ENCODE measurements at regions not wholly inside any gene's neighbourhood (a gene's known extent, or its start where the extent isn't known, plus 50 kb on each side); places are given as distances from the start of the nearest gene placed in this dataset.

- intact Hi-C loops (cut with DNase I, micrococcal nuclease) = no loop called here
- H3K36me3 ChIP-seq (ENCODE audit: low read depth) = no peaks in the 10 kb centered on the region
- no peak for ATAC-seq
- no peaks in the 10 kb centered on the region for H3K9me3 ChIP-seq
- no peak for TF ChIP-seq CTCF (IDR thresholded peaks at IDR 0.05)
- H3K4me1 ChIP-seq (ENCODE audit: low read depth) = no peaks in the 10 kb centered on the region
- no peak overlapping the region for H3K4me3 ChIP-seq
- DNase-seq = no peak
These were observed 343.4 kb downstream of the PPP1R2C start for GRCh38 chrX:42434458-42435166.

GRCh38 chrX:42432552-42432951 is 345.4 kb downstream of the PPP1R2C start:
- Histone ChIP-seq H3K9me3 (no peaks in the 10 kb centered on the region), H3K4me1 (ENCODE audit: low read depth) (no peaks in the 10 kb centered on the region), H3K4me3 (no peak overlapping the region), H3K36me3 (ENCODE audit: low read depth) (no peaks in the 10 kb centered on the region)
- ATAC-seq = peak; percentile 68
- intact Hi-C loops (cut with DNase I, micrococcal nuclease) = no loop called here
- no peak for TF ChIP-seq CTCF (IDR thresholded peaks at IDR 0.05)
- DNase-seq = peak in 1 of 3 donors; percentile 1

- no peak overlapping the region for H3K4me3 ChIP-seq
- TF ChIP-seq CTCF (IDR thresholded peaks at IDR 0.05) = no peak
- intact Hi-C loops (cut with DNase I, micrococcal nuclease) = no loop called here
These were observed 355.0 kb downstream of the PPP1R2C start for GRCh38 chrX:42422961-42423360.

GRCh38 chrX:42420426-42420825 is 357.5 kb downstream of the PPP1R2C start:
- ATAC-seq = no peak
- DNase-seq = peak in 1 of 3 donors; percentile 11
- no peak for TF ChIP-seq CTCF (IDR thresholded peaks at IDR 0.05)

More at GRCh38 chrX:42422961-42423360, 355.0 kb downstream of the PPP1R2C start:
- Histone ChIP-seq H3K4me1 (ENCODE audit: low read depth) (no peaks in the 10 kb centered on the region), H3K36me3 (ENCODE audit: low read depth) (no peaks in the 10 kb centered on the region), H3K9me3 (no peaks in the 10 kb centered on the region)
- ATAC-seq (no peak), DNase-seq (no peak)

GRCh38 chrX:42415636-42416035 is 362.3 kb downstream of the PPP1R2C start:
- Histone ChIP-seq H3K36me3 (ENCODE audit: low read depth) (no peaks in the 10 kb centered on the region), H3K4me3 (no peak overlapping the region), H3K4me1 (ENCODE audit: low read depth) (no peaks in the 10 kb centered on the region), H3K9me3 (no peaks in the 10 kb centered on the region)
- DNase-seq = no peak
- ATAC-seq = no peak
- intact Hi-C loops (cut with DNase I, micrococcal nuclease) = no loop called here
- no peak for TF ChIP-seq CTCF (IDR thresholded peaks at IDR 0.05)

More at GRCh38 chrX:42420426-42420825, 357.5 kb downstream of the PPP1R2C start:
- Histone ChIP-seq H3K4me3 (no peak overlapping the region), H3K9me3 (no peaks in the 10 kb centered on the region), H3K4me1 (ENCODE audit: low read depth) (no peaks in the 10 kb centered on the region), H3K36me3 (ENCODE audit: low read depth) (no peaks in the 10 kb centered on the region)
- intact Hi-C loops (cut with DNase I, micrococcal nuclease) = no loop called here

Measured in mucosa of descending colon (tissue), 3 donors.